CD4-positive, alpha-beta T cell treated with Interleukin-12 subunit alpha and Interleukin-12 subunit beta, for 1 hour (primary cell): ENCODE measurements at regions not wholly inside any gene's neighbourhood (a gene's known extent, or its start where the extent isn't known, plus 50 kb on each side); places are given as distances from the start of the nearest gene placed in this dataset.
"Not testable (repeated sequence)": the region's sequence is repeated elsewhere in the genome, so short reads cannot be mapped to it uniquely, and the experiment has no call there.

Experiments
- DNase-seq: peaks from one replicate; pipeline ENCODE4 v3.0.0-alpha.2; 2020

DNA sequence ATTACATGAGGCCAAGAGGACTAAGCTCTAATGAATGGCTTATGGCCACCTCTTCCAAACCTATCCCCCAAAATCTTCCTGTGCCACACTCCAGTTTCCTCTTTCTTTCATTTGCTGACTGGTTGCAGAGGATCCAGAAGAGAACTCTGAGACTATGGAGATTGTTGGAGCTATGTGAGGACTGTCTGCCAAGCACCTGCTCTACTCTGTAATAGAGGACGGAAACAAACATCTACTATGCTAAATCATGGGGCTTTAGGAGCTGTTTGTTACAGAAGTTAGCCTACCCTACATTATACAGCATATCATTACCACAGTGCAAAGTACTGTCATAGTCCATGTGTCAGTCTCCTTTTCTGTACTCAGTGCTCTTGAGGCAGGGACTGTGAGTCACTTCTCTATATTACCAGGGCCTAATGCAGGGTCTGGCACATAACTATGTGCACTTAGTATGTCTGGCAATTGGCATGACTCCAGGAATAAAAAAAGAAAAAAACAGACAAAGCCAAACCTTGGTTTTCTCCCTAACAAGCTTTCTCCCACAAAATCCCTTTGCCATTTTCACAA is 95.1 kb downstream of the RPAP3 start:
- DNase-seq = no peak

- DNase-seq = no peak
Observed at GRCh38 chr12:47609806-47610205, 96.0 kb downstream of the RPAP3 start.

DNA sequence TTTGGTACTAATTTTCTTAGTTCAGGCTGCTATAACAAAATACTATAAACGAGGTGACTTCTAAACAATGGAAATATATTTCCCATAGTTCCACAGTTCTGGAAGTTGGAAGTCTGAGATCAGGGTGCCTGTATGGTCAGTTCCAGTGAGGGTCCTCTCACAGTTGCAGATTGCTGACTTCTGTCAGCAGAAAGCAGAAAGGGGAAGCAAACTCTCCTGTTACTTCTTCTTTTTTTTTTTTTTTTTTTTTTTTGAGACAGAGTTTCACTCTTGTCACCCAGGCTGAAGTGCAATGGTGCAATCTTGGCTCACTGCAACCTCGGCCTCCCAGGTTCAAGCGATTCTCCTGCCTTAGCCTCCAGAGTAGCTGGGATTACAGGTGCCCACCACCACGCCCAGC is 97.2 kb downstream of the RPAP3 start:
- not testable (repeated sequence) for DNase-seq

- no peak for DNase-seq
Observed at GRCh38 chr12:47604221-47604873, 101.5 kb downstream of the RPAP3 start.

- no peak for DNase-seq
Observed at GRCh38 chr12:47602949-47603558, 102.8 kb downstream of the RPAP3 start.

DNA sequence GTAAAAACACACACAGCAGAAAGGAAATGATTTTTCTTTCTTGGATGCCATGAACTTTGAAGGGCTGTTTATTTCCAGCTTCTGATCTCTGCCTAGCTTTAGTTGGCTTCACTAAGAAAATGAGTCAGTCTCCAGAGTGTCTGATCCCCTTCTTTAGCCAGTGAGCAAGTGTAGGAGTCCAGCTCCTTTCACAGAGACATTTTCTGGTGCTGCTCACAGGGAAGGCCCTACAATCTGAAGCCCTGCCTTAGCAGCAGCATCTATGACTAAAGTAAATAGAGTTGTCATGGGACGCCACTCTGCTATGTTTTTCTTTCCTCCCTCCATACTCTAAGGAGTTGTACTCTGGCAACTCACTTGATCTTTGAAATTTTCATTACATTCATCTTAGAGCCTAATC is 103.5 kb downstream of the RPAP3 start:
- DNase-seq = no peak

GRCh38 chr12:47601071-47601470 is 104.8 kb downstream of the RPAP3 start:
- DNase-seq = no peak

DNA sequence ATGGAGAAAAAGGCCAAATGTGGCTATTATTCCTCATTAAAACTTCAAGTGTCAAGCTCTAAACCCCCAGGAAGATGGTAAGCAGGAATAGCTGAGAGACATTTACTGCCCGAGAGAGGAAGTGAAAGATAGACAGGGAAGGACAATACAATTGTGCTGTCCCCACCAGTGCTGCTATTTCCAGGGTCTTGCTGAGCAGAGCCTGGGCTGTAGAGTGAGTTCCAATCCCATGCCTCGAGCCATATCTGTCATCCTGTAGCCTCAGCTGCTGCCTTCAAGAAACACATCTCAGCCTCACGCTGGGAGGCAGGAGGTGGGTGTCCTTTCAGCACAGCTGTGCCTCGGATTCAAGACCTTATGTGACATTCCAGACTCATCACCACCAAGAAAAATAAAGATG is 114.0 kb downstream of the RPAP3 start:
- DNase-seq = no peak

GRCh38 chr12:47591361-47591791 is 114.5 kb downstream of the RPAP3 start:
- DNase-seq = no peak

DNA sequence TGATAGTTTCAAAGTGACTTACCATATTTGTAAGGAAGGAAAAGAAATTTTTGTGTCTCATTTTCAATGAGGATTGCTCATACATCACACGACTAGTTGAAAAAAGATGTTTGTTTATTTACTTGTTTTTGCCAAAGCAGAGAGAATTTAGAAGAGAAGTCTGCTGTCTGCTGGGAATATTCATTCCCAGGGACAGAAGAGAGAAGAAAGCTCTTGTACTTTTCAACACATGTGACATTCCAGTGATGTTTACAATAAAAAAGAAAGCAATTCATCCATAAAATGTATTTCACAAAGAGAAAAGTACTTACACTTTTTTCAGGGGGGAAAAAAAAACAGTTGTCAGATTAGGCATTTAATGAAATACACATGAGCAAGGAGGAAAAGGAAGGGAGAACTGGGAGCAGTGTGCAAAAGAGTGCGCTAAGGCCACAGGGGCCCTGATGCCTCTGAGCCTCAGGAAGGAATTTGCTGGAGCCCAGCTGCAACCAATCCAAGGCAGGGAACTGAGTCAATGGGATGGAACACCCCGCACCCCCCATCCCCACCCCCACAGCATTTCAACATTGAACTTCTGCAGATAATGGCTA is 115.0 kb downstream of the RPAP3 start:
- DNase-seq = no peak

- DNase-seq = no peak
Observed at GRCh38 chr12:47586952-47587669, 118.7 kb downstream of the RPAP3 start.

- no peak for DNase-seq
Observed at GRCh38 chr12:47585507-47585906, 120.3 kb downstream of the RPAP3 start.

GRCh38 chr12:47578836-47579235 is 127.0 kb downstream of the RPAP3 start:
- DNase-seq = no peak

GRCh38 chr12:47577206-47577989 is 128.4 kb downstream of the RPAP3 start:
- DNase-seq = no peak

DNA sequence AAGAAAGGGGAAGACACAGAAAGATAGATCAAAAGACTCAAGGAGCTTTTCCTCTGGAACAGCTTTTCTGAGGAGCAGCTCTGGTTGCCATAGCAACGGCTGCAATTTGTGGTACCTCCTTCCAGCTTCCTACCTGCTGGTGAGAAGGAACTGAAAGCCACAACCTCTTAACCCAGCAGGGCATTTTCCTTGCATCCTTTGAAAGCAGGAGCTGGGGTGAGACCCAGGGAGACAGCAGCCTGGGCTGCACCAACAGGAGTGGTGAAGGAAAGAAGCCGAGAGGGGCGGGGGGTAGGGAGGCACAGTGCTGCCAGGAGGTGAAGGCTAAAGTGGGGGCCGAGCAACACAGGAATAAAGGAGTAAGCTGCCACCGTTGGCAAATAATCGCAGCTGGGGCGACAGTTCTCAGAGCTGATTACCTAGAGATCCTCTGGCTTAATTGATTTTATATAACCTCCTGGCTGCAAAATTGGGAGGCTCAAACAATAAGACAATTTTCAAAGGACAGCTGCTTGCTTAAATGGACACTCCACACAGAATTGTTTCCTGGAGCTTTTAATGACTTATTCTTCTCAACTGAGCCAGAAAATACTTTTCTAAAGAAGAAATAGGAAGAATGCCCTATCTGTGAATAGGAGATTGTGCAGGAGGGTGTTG is 129.4 kb downstream of the RPAP3 start:
- no peak for DNase-seq

DNA sequence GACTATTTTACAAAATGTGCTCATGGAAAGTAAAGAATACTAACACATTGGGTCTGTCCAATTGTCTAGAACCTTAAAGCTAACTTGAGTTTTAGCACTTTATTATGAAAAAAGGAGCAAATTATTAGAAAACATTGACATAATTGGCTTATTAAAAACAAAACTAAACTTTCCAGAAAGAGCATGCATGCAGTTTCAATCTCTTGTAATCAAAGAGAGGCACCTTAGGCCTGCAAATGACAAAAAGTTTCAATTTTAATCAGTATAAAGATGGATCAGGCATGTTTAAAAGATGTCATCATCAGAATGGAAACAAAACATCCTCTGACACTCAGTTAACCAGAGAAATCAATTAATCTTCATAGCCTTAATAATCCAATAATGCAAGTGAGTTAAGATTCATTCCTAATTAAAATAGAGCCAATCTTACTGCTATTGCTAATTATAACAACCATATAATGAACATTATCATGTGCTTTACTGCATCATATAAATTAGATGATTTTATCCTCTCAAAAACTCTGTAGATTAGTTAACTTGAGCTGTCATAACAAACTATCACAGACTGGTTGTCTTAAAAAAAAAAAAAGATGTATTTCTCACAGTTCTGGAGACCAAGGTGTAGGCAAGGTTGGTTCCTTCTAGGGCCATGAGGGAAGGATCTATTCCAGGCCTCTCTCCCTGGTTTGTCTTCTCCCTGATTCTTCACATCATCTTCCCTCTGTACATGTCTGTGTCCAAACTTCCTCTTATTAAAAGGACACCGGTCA is 131.4 kb downstream of the RPAP3 start:
- no peak for DNase-seq

DNA sequence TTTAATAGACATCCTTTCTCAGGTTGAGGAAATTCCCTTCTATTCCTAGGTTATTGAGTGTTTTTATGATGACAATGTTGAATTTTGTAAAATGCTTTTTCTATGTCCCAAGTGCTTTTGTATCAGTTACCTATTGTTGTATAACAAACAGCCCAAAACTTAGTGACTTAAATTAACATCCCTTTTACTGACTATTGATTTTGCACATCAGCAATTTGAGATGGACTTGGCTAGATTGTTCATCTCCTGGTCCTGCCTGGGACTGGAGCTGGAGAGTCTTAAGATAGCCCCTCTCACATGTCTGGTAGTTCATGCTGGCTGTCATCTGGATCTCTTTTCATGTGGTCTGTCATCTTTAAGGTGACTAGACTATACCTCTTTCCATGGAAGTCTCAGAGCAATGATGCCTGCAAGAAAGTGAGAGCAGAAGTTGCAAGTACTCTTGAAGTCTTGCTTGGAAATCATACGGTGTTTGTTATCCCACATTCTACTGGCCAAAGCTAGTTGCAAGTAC is 132.6 kb downstream of the RPAP3 start:
- no peak for DNase-seq

GRCh38 chr12:47570151-47570550 is 135.7 kb downstream of the RPAP3 start:
- no peak for DNase-seq

DNA sequence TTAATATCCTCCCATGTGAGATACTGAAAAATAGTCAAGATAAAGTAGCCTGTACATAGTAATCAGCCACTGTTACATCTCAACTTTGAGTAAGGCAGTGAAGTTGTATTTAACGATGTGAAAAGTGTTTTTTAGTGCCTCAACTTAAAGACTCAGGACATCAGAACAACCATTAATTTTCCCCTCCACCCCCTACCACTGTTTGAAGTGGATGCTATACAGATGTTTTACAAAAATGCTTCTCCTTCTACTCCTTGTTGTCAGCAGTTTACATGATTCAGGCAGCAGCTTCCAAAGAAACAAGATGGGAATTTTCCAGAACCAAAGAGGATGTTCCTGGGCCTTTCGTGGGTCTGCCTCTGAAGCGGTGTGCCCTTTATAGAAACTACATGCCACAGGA is 143.6 kb downstream of the RPAP3 start:
- DNase-seq = no peak

GRCh38 chr12:47561746-47562145 is 144.1 kb downstream of the RPAP3 start:
- no peak for DNase-seq

- no peak for DNase-seq
Observed at GRCh38 chr12:47560415-47560814, 145.4 kb downstream of the RPAP3 start.
